GM19397 (cell line): ENCODE measurements at regions not wholly inside any gene's neighbourhood (a gene's known extent, or its start where the extent isn't known, plus 50 kb on each side); places are given as distances from the start of the nearest gene placed in this dataset.

ENCODE experiments used
- ATAC-seq: cut with Tn5 transposase; IDR thresholded peaks from one replicate; pipeline ENCODE4 v1.9.1; 2021; ENCODE audit warnings: mild to moderate bottlenecking, moderate library complexity; ENCODE audit not compliant: unreplicated experiment

- no peak for ATAC-seq
Observed at GRCh38 chr6:65819152-65819551, 112.1 kb upstream of the EYS start.

GRCh38 chr6:65818576-65818975 is 111.5 kb upstream of the EYS start:
- no peak for ATAC-seq

GRCh38 chr6:65816991-65817390 is 110.0 kb upstream of the EYS start:
- no peak for ATAC-seq

- ATAC-seq = no peak
Observed at GRCh38 chr6:65814071-65814470, 107.0 kb upstream of the EYS start.

- ATAC-seq = no peak
Observed at GRCh38 chr6:65803186-65803585, 96.2 kb upstream of the EYS start.

- ATAC-seq = no peak
Observed at GRCh38 chr6:65799389-65799788, 92.4 kb upstream of the EYS start.

GRCh38 chr6:65798280-65799014 is 91.4 kb upstream of the EYS start:
- no peak for ATAC-seq

- ATAC-seq = no peak
Observed at GRCh38 chr6:65790666-65791065, 83.6 kb upstream of the EYS start.

GRCh38 chr6:65787787-65788186 is 80.8 kb upstream of the EYS start:
- ATAC-seq = no peak

GRCh38 chr6:65786815-65787214 is 79.8 kb upstream of the EYS start:
- no peak for ATAC-seq

GRCh38 chr6:65780691-65781090 is 73.7 kb upstream of the EYS start:
- no peak for ATAC-seq

GRCh38 chr6:65776332-65776731 is 69.3 kb upstream of the EYS start:
- ATAC-seq = no peak

- no peak for ATAC-seq
Observed at GRCh38 chr6:65771946-65772345, 64.9 kb upstream of the EYS start.

GRCh38 chr6:65761890-65762289 is 54.9 kb upstream of the EYS start:
- no peak for ATAC-seq

GRCh38 chr6:65760285-65760684 is 53.3 kb upstream of the EYS start:
- no peak for ATAC-seq
